Naive thymus-derived CD8-positive, alpha-beta T cell (primary cell): ENCODE measurements at regions not wholly inside any gene's neighbourhood (a gene's known extent, or its start where the extent isn't known, plus 50 kb on each side); places are given as distances from the start of the nearest gene placed in this dataset.

Experiments used
- ATAC-seq, 2 donors: fragments of 150-1000 bp; cut with Tn5 transposase in 1 of 2; sonication (Bioruptor Pico), chemical (Tn5 transposase) in 1 of 2; 1 replicate in 1 of 2; 2 replicates in 1 of 2; pipeline ENCODE4 v1.10.0; 2021; ENCODE audit warnings: mild to moderate bottlenecking in 2 of 2, moderate library complexity in 2 of 2
- POLR2A ChIA-PET: fragments of 350-600 bp; sonication (Branson Sonifier 250); formaldehyde crosslinking; loops from one replicate; lab custom pipeline; 2021; ENCODE audit warnings: antibody characterized with exemption; lab: Charles Lee
- DNase-seq, 10 donors: peaks; one replicate each; pipeline versions ENCODE4 v3.0.0 to v3.0.0-alpha.2; 2020 to 2022
- H3K27ac Mint-ChIP-seq, 10 donors: one replicate each; pipeline ENCODE4 v1.8.0; 2020 to 2022; ENCODE audit warnings: mild to moderate bottlenecking in 10 of 10, mixed read lengths in 10 of 10, moderate library complexity in 4 of 10, inconsistent platforms in 1 of 10
- H3K27me3 Mint-ChIP-seq, 5 donors: one replicate each; pipeline ENCODE4 v1.8.0; 2021 to 2022; ENCODE audit warnings: mixed read lengths in 5 of 5
- H3K36me3 Mint-ChIP-seq, 3 donors: one replicate each; pipeline ENCODE4 v1.8.0; 2020 to 2022; ENCODE audit warnings: mixed read lengths in 3 of 3, mild to moderate bottlenecking in 2 of 3, inconsistent platforms in 1 of 3
- H3K4me1 Mint-ChIP-seq, 4 donors: one replicate each; pipeline ENCODE4 v1.8.0; 2021 to 2022; ENCODE audit warnings: mixed read lengths in 4 of 4
- H3K4me3 Mint-ChIP-seq, 10 donors: one replicate each; pipeline ENCODE4 v1.8.0; 2020 to 2022; ENCODE audit warnings: mild to moderate bottlenecking in 10 of 10, mixed read lengths in 10 of 10, moderate library complexity in 6 of 10, inconsistent platforms in 1 of 10
- H3K9me3 Mint-ChIP-seq, 9 donors: one replicate each; pipeline ENCODE4 v1.8.0; 2020 to 2022; ENCODE audit warnings: mixed read lengths in 9 of 9, mild to moderate bottlenecking in 3 of 9, inconsistent platforms in 1 of 9, moderate library complexity in 1 of 9

DNA sequence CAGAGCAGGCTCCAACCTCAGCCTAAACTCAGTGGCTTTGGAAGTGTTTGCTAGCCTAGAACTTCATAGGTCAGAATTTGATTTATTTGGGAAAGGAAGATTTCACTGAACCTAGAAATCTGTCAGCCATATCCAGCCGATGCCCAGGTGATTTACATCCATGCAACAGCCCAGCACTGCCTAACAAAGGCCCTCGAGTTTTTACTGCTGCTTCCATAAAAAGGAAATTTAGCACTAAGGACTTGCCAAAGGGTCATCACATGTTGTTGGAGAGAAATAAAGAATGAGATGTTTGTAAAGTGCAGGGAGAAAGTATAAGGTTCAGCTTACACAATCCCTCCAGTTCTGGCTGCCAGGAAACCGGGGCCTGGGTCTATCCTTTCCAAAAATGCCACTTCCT lies 614.2 kb downstream of the BCL11A start:
- no peaks in the 10 kb centered on the region for H3K27me3 Mint-ChIP-seq
- H3K4me3 Mint-ChIP-seq = no peak overlapping the region
- peaks cover 4 to 10% (median 9%) of the 10 kb centered on the region in 4 donors for H3K4me1 Mint-ChIP-seq
- DNase-seq (no peak), ATAC-seq (no peak)
- H3K9me3 Mint-ChIP-seq = no peaks in the 10 kb centered on the region
- POLR2A ChIA-PET = no interaction called here
- no peaks in the 10 kb centered on the region for H3K36me3 Mint-ChIP-seq
- no peak overlapping the region for H3K27ac Mint-ChIP-seq

DNA sequence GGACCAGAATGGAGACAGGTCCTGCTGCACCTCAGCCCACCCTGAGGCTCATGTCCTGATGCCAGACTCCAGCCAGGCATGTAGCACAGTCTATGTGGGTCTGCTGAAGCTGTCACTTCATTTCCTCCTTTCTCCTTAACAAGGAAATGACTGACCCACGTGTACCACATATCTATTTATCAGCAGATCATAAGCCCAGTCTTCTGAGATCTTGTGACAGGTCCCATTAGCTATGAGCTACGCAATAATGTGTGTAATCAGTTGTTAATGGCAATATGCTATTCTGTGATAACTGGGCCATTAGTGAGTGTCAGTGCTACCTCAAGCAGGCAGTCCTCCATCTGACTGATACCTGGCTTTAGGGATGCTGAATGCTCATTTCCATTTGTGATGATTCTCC lies 615.3 kb downstream of the BCL11A start:
- H3K27me3 Mint-ChIP-seq = no peaks in the 10 kb centered on the region
- no peak overlapping the region for H3K4me3 Mint-ChIP-seq
- POLR2A ChIA-PET = no interaction called here
- ATAC-seq = no peak
- DNase-seq = no peak
- H3K9me3 Mint-ChIP-seq = peaks cover 0 to under 1% (median 0%) of the 10 kb centered on the region in 9 donors
- peaks cover 4 to 10% (median 9%) of the 10 kb centered on the region in 4 donors for H3K4me1 Mint-ChIP-seq
- H3K36me3 Mint-ChIP-seq = no peaks in the 10 kb centered on the region
- no peak overlapping the region for H3K27ac Mint-ChIP-seq

DNA sequence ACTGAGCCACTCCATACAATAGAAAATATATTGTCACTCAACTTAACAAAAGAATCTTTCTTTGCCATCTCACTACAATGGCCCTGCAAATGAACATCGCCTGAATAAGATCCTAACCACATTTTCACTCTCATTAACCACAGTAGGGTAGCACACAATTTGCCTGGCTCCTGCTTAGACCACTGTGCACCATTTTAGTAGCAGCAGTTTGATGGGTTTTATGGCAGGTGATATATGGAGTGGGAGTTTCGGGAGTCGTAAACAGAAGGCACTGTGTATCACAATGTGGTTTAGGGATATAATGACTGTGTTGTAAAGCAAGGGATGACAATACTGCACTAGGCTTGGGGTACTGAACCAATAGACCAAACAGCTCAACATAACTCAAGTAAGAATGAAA lies 617.4 kb downstream of the BCL11A start:
- POLR2A ChIA-PET = no interaction called here
- H3K4me3 Mint-ChIP-seq = no peak overlapping the region
- peaks cover 4 to 10% (median 9%) of the 10 kb centered on the region in 4 donors for H3K4me1 Mint-ChIP-seq
- H3K27ac Mint-ChIP-seq = peak overlapping the region in 3 of 10 donors; percentile 24 to 47 (median 44)
- H3K36me3 Mint-ChIP-seq = peaks cover 0 to 12% (median 3%) of the 10 kb centered on the region in 3 donors
- no peaks in the 10 kb centered on the region for H3K27me3 Mint-ChIP-seq
- DNase-seq (no peak), ATAC-seq (no peak)
- peaks cover 0 to 17% (median 5%) of the 10 kb centered on the region in 9 donors for H3K9me3 Mint-ChIP-seq

DNA sequence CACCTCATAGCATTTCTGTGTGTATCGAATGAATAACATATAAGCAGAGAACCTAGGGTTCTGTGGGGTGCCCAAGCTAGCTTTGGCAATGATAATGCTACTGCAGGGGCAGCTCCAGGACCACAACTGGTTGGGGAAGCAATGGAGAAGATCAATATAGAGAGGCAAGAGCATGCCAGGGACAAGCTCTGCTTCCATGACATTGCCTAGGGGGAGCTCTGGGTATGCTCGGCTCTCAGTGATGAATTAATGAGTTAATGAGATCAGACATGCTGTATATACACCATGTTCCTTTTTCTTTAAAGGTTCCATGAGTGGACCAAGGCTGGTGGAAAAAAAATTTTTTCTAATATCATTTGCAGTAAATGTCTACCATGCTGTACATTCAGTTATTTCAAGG lies 618.4 kb downstream of the BCL11A start:
- POLR2A ChIA-PET = no interaction called here
- H3K36me3 Mint-ChIP-seq = peaks cover 0 to 15% (median 6%) of the 10 kb centered on the region in 3 donors
- H3K4me1 Mint-ChIP-seq = peaks cover 8 to 15% (median 12%) of the 10 kb centered on the region in 4 donors
- H3K27me3 Mint-ChIP-seq = peaks cover 0 to 3% (median 0%) of the 10 kb centered on the region in 5 donors
- H3K4me3 Mint-ChIP-seq = no peak overlapping the region
- DNase-seq = no peak
- H3K9me3 Mint-ChIP-seq = peaks cover 0 to 17% (median 5%) of the 10 kb centered on the region in 9 donors
- no peak overlapping the region for H3K27ac Mint-ChIP-seq
- ATAC-seq = no peak

DNA sequence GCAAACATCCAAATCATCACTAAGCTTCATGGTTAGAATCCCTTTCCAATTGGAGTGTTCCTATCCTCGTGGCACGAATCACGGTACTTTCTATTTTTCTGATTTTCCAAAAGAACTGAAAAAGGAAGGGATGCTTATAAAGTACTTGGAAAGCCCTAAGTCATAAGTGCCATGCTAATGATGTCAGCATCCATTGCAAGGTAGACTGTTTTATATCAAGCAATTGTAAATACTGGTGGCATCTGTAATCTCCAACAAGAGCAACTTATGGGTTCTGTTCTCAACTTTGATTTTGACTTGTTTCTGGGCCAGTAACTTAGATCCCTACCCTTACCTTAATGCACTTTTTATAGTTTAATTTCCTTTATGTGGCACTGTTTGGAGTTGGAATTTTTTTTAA lies 619.5 kb downstream of the BCL11A start:
- peaks cover 8 to 15% (median 12%) of the 10 kb centered on the region in 4 donors for H3K4me1 Mint-ChIP-seq
- ATAC-seq = no peak
- DNase-seq = no peak
- H3K9me3 Mint-ChIP-seq = peaks cover 0 to 17% (median 5%) of the 10 kb centered on the region in 9 donors
- peaks cover 0 to 15% (median 6%) of the 10 kb centered on the region in 3 donors for H3K36me3 Mint-ChIP-seq
- no peak overlapping the region for H3K4me3 Mint-ChIP-seq
- H3K27me3 Mint-ChIP-seq = peaks cover 0 to 3% (median 0%) of the 10 kb centered on the region in 5 donors
- POLR2A ChIA-PET = no interaction called here
- H3K27ac Mint-ChIP-seq = no peak overlapping the region

DNA sequence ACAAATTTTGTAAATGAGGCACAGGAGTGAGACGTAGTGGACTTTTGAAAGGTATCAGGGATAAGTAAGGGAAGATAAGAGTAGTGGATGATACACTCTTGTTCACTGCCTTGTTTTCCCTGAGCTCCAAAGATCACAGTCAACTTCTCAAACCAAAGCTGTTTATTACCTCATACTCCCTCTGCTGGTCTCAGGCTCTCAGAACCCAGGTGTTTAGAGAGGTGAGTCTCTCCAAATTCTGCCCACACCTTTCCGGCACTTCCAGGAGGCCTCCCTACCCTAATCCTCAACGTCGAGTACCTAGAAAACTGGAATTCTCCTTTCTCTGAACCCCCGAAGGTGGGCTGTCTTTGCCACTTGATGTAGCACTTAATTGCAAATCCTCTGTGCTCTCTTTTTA lies 621.1 kb downstream of the BCL11A start:
- POLR2A ChIA-PET = no interaction called here
- H3K27me3 Mint-ChIP-seq = peaks cover 0 to 3% (median 0%) of the 10 kb centered on the region in 5 donors
- ATAC-seq = no peak
- no peak overlapping the region for H3K4me3 Mint-ChIP-seq
- H3K27ac Mint-ChIP-seq = no peak overlapping the region
- peaks cover 0 to 17% (median 5%) of the 10 kb centered on the region in 9 donors for H3K9me3 Mint-ChIP-seq
- peaks cover 0 to 15% (median 6%) of the 10 kb centered on the region in 3 donors for H3K36me3 Mint-ChIP-seq
- peaks cover 8 to 15% (median 12%) of the 10 kb centered on the region in 4 donors for H3K4me1 Mint-ChIP-seq
- DNase-seq = no peak

DNA sequence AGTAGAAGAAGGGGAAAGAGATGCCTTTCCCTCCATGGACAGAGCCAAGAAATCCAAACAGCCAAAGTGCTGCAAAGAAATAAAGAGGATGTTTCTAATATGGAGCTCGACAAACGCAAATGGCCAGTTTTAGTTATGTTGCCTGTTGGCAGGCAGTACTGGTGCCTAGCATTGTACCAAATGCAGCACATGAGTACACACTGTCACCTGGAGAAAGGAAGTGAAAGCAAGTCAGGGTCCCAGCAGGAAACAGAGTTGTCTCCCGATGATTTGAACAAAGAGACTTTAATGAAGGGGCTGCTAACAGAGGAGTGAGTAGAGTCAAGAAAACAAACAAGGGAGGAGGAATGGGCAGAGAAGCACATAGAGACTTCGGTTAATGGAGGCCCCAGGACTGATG lies 623.0 kb downstream of the BCL11A start:
- Mint-ChIP-seq H3K4me3 (no peak overlapping the region), H3K4me1 (peaks cover 3 to 7% (median 5%) of the 10 kb centered on the region in 4 donors), H3K9me3 (peaks cover 0 to 17% (median 5%) of the 10 kb centered on the region in 9 donors), H3K27ac (no peak overlapping the region), H3K36me3 (peaks cover 0 to 15% (median 6%) of the 10 kb centered on the region in 3 donors), H3K27me3 (peaks cover 0 to 3% (median 0%) of the 10 kb centered on the region in 5 donors)
- ATAC-seq (no peak), DNase-seq (no peak)
- POLR2A ChIA-PET = interaction anchor here (0.9 kb wide), 1 partner anchor 19 kb away, joined by 3 read pairs; no protein-coding TSS in a partner anchor

DNA sequence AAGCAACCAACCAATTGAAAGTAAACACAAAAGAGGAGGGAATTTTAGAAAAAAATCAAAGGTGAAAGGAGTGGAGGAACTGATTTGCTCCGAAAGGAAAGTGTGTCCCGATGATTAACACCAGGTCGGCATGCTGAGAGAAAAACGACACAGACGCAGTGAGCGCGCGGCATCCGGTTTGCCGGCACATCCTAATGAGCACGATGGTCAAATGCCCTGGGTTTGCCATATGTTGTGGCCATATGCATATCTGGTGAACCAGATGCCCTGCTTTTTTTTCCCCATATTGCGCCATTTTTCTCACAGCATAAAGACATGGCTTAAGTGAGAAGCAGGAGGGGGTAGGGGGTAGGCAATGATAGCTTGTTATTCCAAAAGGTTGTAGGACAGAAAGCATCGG lies 626.7 kb downstream of the BCL11A start:
- peaks cover 0 to 7% (median 3%) of the 10 kb centered on the region in 9 donors for H3K9me3 Mint-ChIP-seq
- peaks cover 4 to 5% (median 5%) of the 10 kb centered on the region in 4 donors for H3K4me1 Mint-ChIP-seq
- peaks cover 0 to 3% (median 0%) of the 10 kb centered on the region in 5 donors for H3K27me3 Mint-ChIP-seq
- peaks cover 0 to 8% (median 6%) of the 10 kb centered on the region in 3 donors for H3K36me3 Mint-ChIP-seq
- no peak overlapping the region for H3K27ac Mint-ChIP-seq
- DNase-seq = no peak
- ATAC-seq = no peak
- no peak overlapping the region for H3K4me3 Mint-ChIP-seq
- POLR2A ChIA-PET = no interaction called here

DNA sequence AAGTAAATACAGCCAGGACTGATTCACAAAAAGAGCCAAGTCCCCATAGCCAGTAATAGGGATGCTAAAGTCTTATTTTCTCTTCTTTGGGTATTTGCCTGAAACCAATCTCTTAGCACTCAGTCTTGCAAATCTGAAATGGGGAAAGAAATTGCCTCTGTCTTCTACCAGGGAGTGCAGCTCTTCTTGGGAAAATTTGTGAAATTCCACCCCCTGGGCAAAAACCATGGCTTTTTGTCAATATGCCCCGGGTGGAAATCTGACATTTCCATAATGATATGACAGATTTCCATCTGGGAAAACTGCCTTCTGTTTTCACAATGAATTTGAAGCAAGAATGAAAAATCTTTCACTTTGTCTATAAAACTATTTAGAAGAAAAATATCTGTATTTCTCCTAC lies 628.1 kb downstream of the BCL11A start:
- Mint-ChIP-seq H3K4me3 (no peak overlapping the region), H3K9me3 (peaks cover 0 to under 1% (median 0%) of the 10 kb centered on the region in 9 donors), H3K27ac (no peak overlapping the region), H3K36me3 (peaks cover 0 to under 1% (median 0%) of the 10 kb centered on the region in 3 donors), H3K27me3 (peaks cover 0 to under 1% (median 0%) of the 10 kb centered on the region in 5 donors), H3K4me1 (peaks cover 4 to 14% (median 10%) of the 10 kb centered on the region in 4 donors)
- no peak for ATAC-seq
- DNase-seq = no peak
- POLR2A ChIA-PET = no interaction called here

DNA sequence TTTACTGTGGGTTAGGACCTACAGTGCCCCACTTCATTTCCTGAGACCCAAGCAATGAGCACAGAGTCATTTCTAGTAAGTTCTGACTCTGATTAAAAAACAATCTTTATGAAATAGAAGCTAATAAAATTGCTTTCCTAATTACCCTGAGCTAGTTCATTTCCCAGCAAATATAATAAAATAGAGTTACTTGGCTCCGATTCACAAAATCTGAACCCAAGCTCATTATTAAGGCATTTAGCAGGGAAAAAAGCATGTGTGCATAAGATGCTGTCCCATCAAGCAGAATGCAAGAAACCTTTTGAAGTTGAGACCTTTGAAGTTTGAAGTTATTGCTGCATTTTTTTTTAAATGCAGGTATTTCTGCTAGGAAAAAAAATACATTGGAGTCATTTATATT lies 629.1 kb downstream of the BCL11A start:
- Mint-ChIP-seq H3K36me3 (no peaks in the 10 kb centered on the region), H3K27me3 (no peaks in the 10 kb centered on the region), H3K27ac (no peak overlapping the region), H3K4me1 (peaks cover 11 to 22% (median 17%) of the 10 kb centered on the region in 4 donors), H3K9me3 (no peaks in the 10 kb centered on the region), H3K4me3 (no peak overlapping the region)
- ATAC-seq (no peak), DNase-seq (no peak)
- POLR2A ChIA-PET = no interaction called here

DNA sequence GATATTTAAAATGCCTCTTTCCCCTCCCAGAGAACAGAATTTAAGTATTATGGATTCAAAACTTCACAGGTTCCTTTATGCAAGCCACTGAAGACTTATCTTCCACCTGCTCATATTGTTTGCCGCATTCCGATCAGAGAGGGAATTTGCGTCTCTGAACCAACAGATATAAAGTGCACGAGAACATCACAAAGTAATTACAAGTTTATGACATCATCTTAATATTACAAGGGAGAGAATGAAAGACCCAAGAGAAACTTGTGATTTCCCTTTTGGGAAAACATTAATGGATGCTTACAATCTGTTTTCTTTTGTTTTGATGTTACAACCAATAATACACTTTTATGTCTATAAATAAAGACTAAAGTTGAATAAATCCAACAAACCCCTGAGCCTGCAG lies 631.0 kb downstream of the BCL11A start:
- Mint-ChIP-seq H3K9me3 (no peaks in the 10 kb centered on the region), H3K27me3 (no peaks in the 10 kb centered on the region), H3K36me3 (no peaks in the 10 kb centered on the region), H3K4me3 (no peak overlapping the region), H3K27ac (no peak overlapping the region), H3K4me1 (peaks cover 11 to 29% (median 18%) of the 10 kb centered on the region in 4 donors)
- POLR2A ChIA-PET = no interaction called here
- ATAC-seq (no peak), DNase-seq (no peak)

DNA sequence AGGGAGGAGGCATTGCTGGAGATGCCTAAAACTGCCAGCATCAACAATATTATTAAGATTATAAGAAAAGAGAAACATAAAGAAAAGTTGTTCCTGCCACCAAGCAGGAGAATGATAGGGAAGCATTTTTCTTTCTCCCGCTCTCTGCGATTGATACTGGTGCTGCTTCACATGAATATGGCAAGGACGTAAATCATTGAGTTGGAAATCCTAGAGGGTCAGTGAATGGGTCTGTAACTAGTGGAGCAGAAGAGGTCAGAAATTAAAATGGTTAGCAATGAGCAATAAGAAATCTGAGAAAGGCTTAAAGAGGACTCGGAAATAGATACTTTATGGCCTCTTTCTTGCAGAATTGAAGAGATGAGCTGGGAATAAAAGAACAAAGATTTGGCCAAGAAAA lies 631.7 kb downstream of the BCL11A start:
- Mint-ChIP-seq H3K27ac (peak overlapping the region in 1 of 10 donors; percentile 61), H3K36me3 (no peaks in the 10 kb centered on the region), H3K4me1 (peaks cover 11 to 29% (median 18%) of the 10 kb centered on the region in 4 donors), H3K9me3 (no peaks in the 10 kb centered on the region), H3K4me3 (no peak overlapping the region), H3K27me3 (no peaks in the 10 kb centered on the region)
- no peak for ATAC-seq
- POLR2A ChIA-PET = no interaction called here
- no peak for DNase-seq

DNA sequence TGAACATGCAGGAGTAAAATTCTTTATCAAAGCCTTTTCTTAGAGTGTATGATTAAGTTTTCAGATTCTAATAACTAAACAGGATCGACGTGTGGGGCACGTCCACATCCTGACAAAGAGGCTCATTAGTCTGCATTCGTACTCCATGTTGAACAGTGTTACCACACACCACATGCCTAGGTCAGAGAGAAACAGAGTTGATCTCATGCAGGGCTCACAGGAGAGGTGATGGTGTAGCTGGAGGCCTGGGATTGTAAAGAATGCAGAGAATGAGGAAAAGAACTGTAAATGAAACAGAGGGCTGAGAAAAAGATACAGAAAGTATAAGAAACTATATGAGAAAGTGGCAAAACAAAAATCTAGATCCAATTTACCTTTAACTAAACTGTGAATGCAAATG lies 632.5 kb downstream of the BCL11A start:
- Mint-ChIP-seq H3K9me3 (no peaks in the 10 kb centered on the region), H3K4me3 (no peak overlapping the region), H3K27me3 (no peaks in the 10 kb centered on the region), H3K27ac (no peak overlapping the region), H3K36me3 (no peaks in the 10 kb centered on the region), H3K4me1 (peaks cover 11 to 29% (median 18%) of the 10 kb centered on the region in 4 donors)
- ATAC-seq (no peak), DNase-seq (no peak)
- POLR2A ChIA-PET = no interaction called here

DNA sequence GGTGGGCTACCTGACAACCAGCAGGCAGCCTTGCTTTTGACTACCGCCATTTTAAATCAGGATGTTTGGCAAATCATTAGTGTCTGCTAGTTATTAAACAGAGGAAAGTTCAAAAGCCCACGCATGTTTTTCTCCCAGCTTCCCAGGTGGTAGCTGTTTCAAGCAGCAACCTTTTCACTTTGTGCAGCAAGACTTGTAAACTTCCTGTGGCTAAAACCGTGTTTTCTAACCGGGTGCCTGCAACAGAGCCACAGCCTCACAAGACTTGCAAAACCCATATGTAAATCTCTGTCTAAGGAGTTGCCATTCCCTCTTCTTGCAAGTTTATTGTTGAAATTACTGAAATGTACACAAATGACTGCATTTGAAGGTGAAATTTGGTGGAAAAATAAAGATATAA lies 633.1 kb downstream of the BCL11A start:
- POLR2A ChIA-PET = no interaction called here
- Mint-ChIP-seq H3K9me3 (no peaks in the 10 kb centered on the region), H3K4me3 (no peak overlapping the region), H3K36me3 (no peaks in the 10 kb centered on the region), H3K4me1 (peaks cover 11 to 29% (median 18%) of the 10 kb centered on the region in 4 donors), H3K27ac (peak overlapping the region in 1 of 10 donors; percentile 13), H3K27me3 (no peaks in the 10 kb centered on the region)
- no peak for DNase-seq
- ATAC-seq = no peak
